ENCODE measurements at regions not wholly inside any gene's neighbourhood (a gene's known extent, or its start where the extent isn't known, plus 50 kb on each side); places are given as distances from the start of the nearest gene placed in this dataset.
A peak's percentile ranks its signal among the peaks of the same experiment; 100 is the strongest.

GRCh38 chr11:115652094-115652493 is 147.9 kb upstream of the CADM1 start:
- H3K27ac Mint-ChIP-seq, result no peak overlapping the region
- Histone ChIP-seq H3K36me3 (ENCODE audit: control insufficient read depth, insufficient read depth, low read length) (no peaks in the 10 kb centered on the region), H3K27me3 (ENCODE audit: control insufficient read depth, insufficient read depth, low read length, poor library complexity, severe bottlenecking) (peaks cover 26% of the 10 kb centered on the region), H3K4me3 (ENCODE audit: low read length) (no peak overlapping the region), H3K9ac (ENCODE audit: extremely low read depth, low read length, poor library complexity, severe bottlenecking) (no peak overlapping the region), H3K9me3 (ENCODE audit: control insufficient read depth, low read length) (no peaks in the 10 kb centered on the region), H3K4me1 (ENCODE audit: control insufficient read depth, insufficient read depth, low read length) (peaks cover 6% of the 10 kb centered on the region), H3K27ac (ENCODE audit: low read depth, low read length) (no peak overlapping the region)
- no peak for TF ChIP-seq CTCF (conservative IDR thresholded peaks at IDR 0.05)
- WGBS, 2 experiments (ENCODE audit: insufficient coverage in 1 of 2, insufficient read length in 1 of 2), result 50% methylated on average over 1 of the region's 1 CpG; no CpG with 5 or more reads in 1 of the 2 experiments
- peaks cover 29% of the 10 kb centered on the region for H3K27me3 Mint-ChIP-seq (ENCODE audit: insufficient read depth)
- DNase-seq, result no peak
- peaks cover 35% of the 10 kb centered on the region for H3K4me1 Mint-ChIP-seq
- H3K4me3 Mint-ChIP-seq, result no peak overlapping the region
- no peaks in the 10 kb centered on the region for H3K9me3 Mint-ChIP-seq
- no peaks in the 10 kb centered on the region for H3K36me3 Mint-ChIP-seq (ENCODE audit: low read depth)

- Mint-ChIP-seq H3K9me3 (no peaks in the 10 kb centered on the region), H3K4me1 (peaks cover 27% of the 10 kb centered on the region), H3K36me3 (ENCODE audit: low read depth) (no peaks in the 10 kb centered on the region), H3K27ac (no peak overlapping the region), H3K4me3 (no peak overlapping the region), H3K27me3 (ENCODE audit: insufficient read depth) (peaks cover 16% of the 10 kb centered on the region)
- H3K27ac ChIP-seq (ENCODE audit: low read depth, low read length), result no peak overlapping the region
- H3K9ac ChIP-seq (ENCODE audit: extremely low read depth, low read length, poor library complexity, severe bottlenecking), result no peak overlapping the region
- peaks cover 30% of the 10 kb centered on the region for H3K27me3 ChIP-seq (ENCODE audit: control insufficient read depth, insufficient read depth, low read length, poor library complexity, severe bottlenecking)
- DNase-seq, result no peak
- no peaks in the 10 kb centered on the region for H3K9me3 ChIP-seq (ENCODE audit: control insufficient read depth, low read length)
- no peak overlapping the region for H3K4me3 ChIP-seq (ENCODE audit: low read length)
- H3K36me3 ChIP-seq (ENCODE audit: control insufficient read depth, insufficient read depth, low read length), result no peaks in the 10 kb centered on the region
- 84% methylated on average over 5 of the region's 5 CpGs for WGBS, 2 experiments (ENCODE audit: insufficient coverage in 1 of 2, insufficient read length in 1 of 2)
- TF ChIP-seq CTCF (conservative IDR thresholded peaks at IDR 0.05), result no peak
- peaks cover 13% of the 10 kb centered on the region for H3K4me1 ChIP-seq (ENCODE audit: control insufficient read depth, insufficient read depth, low read length)
Measured at GRCh38 chr11:115649461-115649860, 145.2 kb upstream of the CADM1 start.

- H3K36me3 ChIP-seq (ENCODE audit: control insufficient read depth, insufficient read depth, low read length), result no peaks in the 10 kb centered on the region
- no peaks in the 10 kb centered on the region for H3K36me3 Mint-ChIP-seq (ENCODE audit: low read depth)
- H3K4me3 ChIP-seq (ENCODE audit: low read length), result no peak overlapping the region
- H3K4me3 Mint-ChIP-seq, result peak overlapping the region; percentile 49
- H3K9me3 Mint-ChIP-seq, result no peaks in the 10 kb centered on the region
- H3K9me3 ChIP-seq (ENCODE audit: control insufficient read depth, low read length), result no peaks in the 10 kb centered on the region
- peak; percentile 96 for DNase-seq
- peaks cover 26% of the 10 kb centered on the region for H3K4me1 ChIP-seq (ENCODE audit: control insufficient read depth, insufficient read depth, low read length)
- peaks cover 30% of the 10 kb centered on the region for H3K27me3 Mint-ChIP-seq (ENCODE audit: insufficient read depth)
- H3K4me1 Mint-ChIP-seq, result peaks cover 33% of the 10 kb centered on the region
- WGBS, 2 experiments (ENCODE audit: insufficient coverage in 1 of 2, insufficient read length in 1 of 2), result 65 to 71% methylated on average over 21 to 28 of the region's 28 CpGs
- no peak overlapping the region for H3K9ac ChIP-seq (ENCODE audit: extremely low read depth, low read length, poor library complexity, severe bottlenecking)
- H3K27ac Mint-ChIP-seq, result peak overlapping the region; percentile 71
- peaks cover 46% of the 10 kb centered on the region for H3K27me3 ChIP-seq (ENCODE audit: control insufficient read depth, insufficient read depth, low read length, poor library complexity, severe bottlenecking)
- no peak overlapping the region for H3K27ac ChIP-seq (ENCODE audit: low read depth, low read length)
- TF ChIP-seq CTCF (conservative IDR thresholded peaks at IDR 0.05), result no peak
Measured at GRCh38 chr11:115645631-115646317, 141.6 kb upstream of the CADM1 start.

Measured in endodermal cell (in vitro differentiated cells).